Endothelial cell (in vitro differentiated cells): ENCODE measurements at regions not wholly inside any gene's neighbourhood (a gene's known extent, or its start where the extent isn't known, plus 50 kb on each side); places are given as distances from the start of the nearest gene placed in this dataset.
"Not testable (repeated sequence)": the region's sequence is repeated elsewhere in the genome, so short reads cannot be mapped to it uniquely, and the experiment has no call there.

Experiments
- DNase-seq: peaks from one replicate; pipeline ENCODE4 v3.0.0; 2021; ENCODE audit warnings: low spot score
- H3K27ac Mint-ChIP-seq: one replicate; pipeline ENCODE4 v1.8.0; 2021; ENCODE audit warnings: mixed read lengths, inconsistent platforms; ENCODE audit not compliant: unreplicated experiment
- H3K27me3 Mint-ChIP-seq: one replicate; pipeline ENCODE4 v1.8.0; 2021; ENCODE audit warnings: mild to moderate bottlenecking, moderate library complexity, mixed read lengths, inconsistent platforms; ENCODE audit not compliant: unreplicated experiment
- H3K36me3 Mint-ChIP-seq: one replicate; pipeline ENCODE4 v1.8.0; 2021; ENCODE audit warnings: mild to moderate bottlenecking, low read depth, mixed read lengths, inconsistent platforms; ENCODE audit not compliant: unreplicated experiment
- H3K4me1 Mint-ChIP-seq: one replicate; pipeline ENCODE4 v1.8.0; 2021; ENCODE audit warnings: mild to moderate bottlenecking, mixed read lengths, inconsistent platforms; ENCODE audit not compliant: unreplicated experiment
- H3K4me3 Mint-ChIP-seq: one replicate; pipeline ENCODE4 v1.8.0; 2021; ENCODE audit warnings: mild to moderate bottlenecking, mixed read lengths, inconsistent platforms; ENCODE audit not compliant: unreplicated experiment
- H3K9me3 Mint-ChIP-seq: one replicate; pipeline ENCODE4 v1.8.0; 2021; ENCODE audit warnings: mixed read lengths, inconsistent platforms; ENCODE audit not compliant: unreplicated experiment
- CTCF ChIP-seq: fragments of 200-600 bp; sonication (generic); IDR thresholded peaks from one replicate; pipeline ENCODE4 v1.5.0; 2021; ENCODE audit warnings: antibody characterized with exemption; ENCODE audit not compliant: unreplicated experiment

- Mint-ChIP-seq H3K9me3 (no peaks in the 10 kb centered on the region), H3K27me3 (peaks cover 2% of the 10 kb centered on the region), H3K4me1 (no peaks in the 10 kb centered on the region), H3K4me3 (no peak overlapping the region), H3K27ac (no peak overlapping the region), H3K36me3 (no peaks in the 10 kb centered on the region)
- TF ChIP-seq CTCF, result no peak
- DNase-seq, result no peak
Measured at GRCh38 chr17:34478244-34478643, 101.1 kb upstream of the TMEM132E start.

GRCh38 chr17:34475296-34475695 is 104.1 kb upstream of the TMEM132E start:
- Mint-ChIP-seq H3K9me3 (no peaks in the 10 kb centered on the region), H3K27me3 (no peaks in the 10 kb centered on the region), H3K36me3 (no peaks in the 10 kb centered on the region), H3K4me3 (no peak overlapping the region), H3K4me1 (no peaks in the 10 kb centered on the region), H3K27ac (no peak overlapping the region)
- no peak for DNase-seq
- TF ChIP-seq CTCF, result no peak

- Mint-ChIP-seq H3K27me3 (no peaks in the 10 kb centered on the region), H3K27ac (no peak overlapping the region), H3K4me3 (no peak overlapping the region), H3K36me3 (no peaks in the 10 kb centered on the region), H3K9me3 (no peaks in the 10 kb centered on the region), H3K4me1 (no peaks in the 10 kb centered on the region)
- peak; percentile 13 for TF ChIP-seq CTCF
- DNase-seq, result no peak
Measured at GRCh38 chr17:34474706-34475105, 104.7 kb upstream of the TMEM132E start.

DNA sequence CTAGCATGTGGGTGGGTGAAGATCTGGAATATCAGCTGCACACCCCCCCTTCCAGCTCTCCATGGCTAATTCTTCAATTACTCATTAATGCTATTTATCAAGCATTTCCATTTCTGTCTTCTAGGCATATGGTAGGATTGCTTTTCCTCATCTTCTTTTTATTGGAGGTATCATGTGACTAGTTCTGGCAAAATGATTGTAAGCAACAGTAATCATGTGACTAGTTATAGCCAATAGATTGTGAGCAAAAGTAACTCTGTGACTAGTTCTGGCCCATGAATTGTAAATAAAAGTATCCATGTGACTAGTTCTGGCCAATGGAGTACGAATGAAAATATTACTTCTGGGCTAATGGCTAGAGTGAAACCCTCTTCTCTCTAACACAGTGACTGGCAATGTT is 107.0 kb upstream of the TMEM132E start:
- no peaks in the 10 kb centered on the region for H3K9me3 Mint-ChIP-seq
- no peak for TF ChIP-seq CTCF
- no peak overlapping the region for H3K4me3 Mint-ChIP-seq
- no peak overlapping the region for H3K27ac Mint-ChIP-seq
- no peaks in the 10 kb centered on the region for H3K4me1 Mint-ChIP-seq
- H3K36me3 Mint-ChIP-seq, result no peaks in the 10 kb centered on the region
- DNase-seq, result no peak
- H3K27me3 Mint-ChIP-seq, result no peaks in the 10 kb centered on the region

GRCh38 chr17:34471278-34471677 is 108.1 kb upstream of the TMEM132E start:
- H3K27ac Mint-ChIP-seq, result not testable (repeated sequence)

GRCh38 chr17:34465789-34466188 is 102.8 kb upstream of the CCL1 start:
- Mint-ChIP-seq H3K27me3 (peaks cover 2% of the 10 kb centered on the region), H3K36me3 (no peaks in the 10 kb centered on the region), H3K4me3 (no peak overlapping the region), H3K4me1 (no peaks in the 10 kb centered on the region), H3K27ac (no peak overlapping the region), H3K9me3 (no peaks in the 10 kb centered on the region)
- TF ChIP-seq CTCF, result no peak
- DNase-seq, result no peak

More at GRCh38 chr17:34471278-34471677, 108.1 kb upstream of the TMEM132E start:
- not testable (repeated sequence) for H3K9me3 Mint-ChIP-seq, H3K27me3 Mint-ChIP-seq, DNase-seq, H3K4me1 Mint-ChIP-seq, H3K36me3 Mint-ChIP-seq, H3K4me3 Mint-ChIP-seq
